ENCODE measurements at regions not wholly inside any gene's neighbourhood (a gene's known extent, or its start where the extent isn't known, plus 50 kb on each side); places are given as distances from the start of the nearest gene placed in this dataset.

- Histone ChIP-seq H3K4me1 (no peaks in the 10 kb centered on the region), H3K9me3 (no peaks in the 10 kb centered on the region), H3K27me3 (no peaks in the 10 kb centered on the region), H3K36me3 (no peaks in the 10 kb centered on the region), H3K27ac (no peak overlapping the region), H3K4me3 (no peak overlapping the region)
- intact Hi-C loops (cut with DNase I), result no loop called here
- ATAC-seq (no peak), DNase-seq (no peak)
- TF ChIP-seq CTCF (IDR thresholded peaks at IDR 0.05), result no peak
Observed at GRCh38 chr2:136531731-136532130, 233.6 kb upstream of the THSD7B start.

GRCh38 chr2:136530146-136530545, 235.2 kb upstream of the THSD7B start:
- DNase-seq (no peak), ATAC-seq (no peak)
- no peak for TF ChIP-seq CTCF (IDR thresholded peaks at IDR 0.05)
- no peaks in the 10 kb centered on the region for H3K9me3 ChIP-seq
- no peaks in the 10 kb centered on the region for H3K27me3 ChIP-seq
- H3K4me3 ChIP-seq, result no peak overlapping the region
- no peak overlapping the region for H3K27ac ChIP-seq
- intact Hi-C loops (cut with DNase I), result no loop called here
- no peaks in the 10 kb centered on the region for H3K36me3 ChIP-seq
- no peaks in the 10 kb centered on the region for H3K4me1 ChIP-seq

- H3K9me3 ChIP-seq, result no peaks in the 10 kb centered on the region
- no peaks in the 10 kb centered on the region for H3K4me1 ChIP-seq
- H3K4me3 ChIP-seq, result no peak overlapping the region
- intact Hi-C loops (cut with DNase I), result no loop called here
- H3K36me3 ChIP-seq, result no peaks in the 10 kb centered on the region
- no peaks in the 10 kb centered on the region for H3K27me3 ChIP-seq
- H3K27ac ChIP-seq, result no peak overlapping the region
- no peak for DNase-seq
- no peak for TF ChIP-seq CTCF (IDR thresholded peaks at IDR 0.05)
- no peak for ATAC-seq
Observed at GRCh38 chr2:136527560-136527959, 237.8 kb upstream of the THSD7B start.

- no peak for DNase-seq
- no peaks in the 10 kb centered on the region for H3K27me3 ChIP-seq
- TF ChIP-seq CTCF (IDR thresholded peaks at IDR 0.05), result no peak
- no peak overlapping the region for H3K27ac ChIP-seq
- H3K9me3 ChIP-seq, result no peaks in the 10 kb centered on the region
- no peaks in the 10 kb centered on the region for H3K4me1 ChIP-seq
- H3K4me3 ChIP-seq, result no peak overlapping the region
- no peaks in the 10 kb centered on the region for H3K36me3 ChIP-seq
- intact Hi-C loops (cut with DNase I), result no loop called here
- ATAC-seq, result no peak
Observed at GRCh38 chr2:136522724-136523123, 242.6 kb upstream of the THSD7B start.

- no peaks in the 10 kb centered on the region for H3K4me1 ChIP-seq
- no peaks in the 10 kb centered on the region for H3K27me3 ChIP-seq
- TF ChIP-seq CTCF (IDR thresholded peaks at IDR 0.05), result no peak
- no peak overlapping the region for H3K27ac ChIP-seq
- no peak for ATAC-seq
- no peak for DNase-seq
- H3K36me3 ChIP-seq, result no peaks in the 10 kb centered on the region
- intact Hi-C loops (cut with DNase I), result no loop called here
- no peaks in the 10 kb centered on the region for H3K9me3 ChIP-seq
- H3K4me3 ChIP-seq, result no peak overlapping the region
Observed at GRCh38 chr2:136517716-136518115, 247.6 kb upstream of the THSD7B start.

- DNase-seq, result no peak
- Histone ChIP-seq H3K4me1 (no peaks in the 10 kb centered on the region), H3K36me3 (no peaks in the 10 kb centered on the region), H3K9me3 (no peaks in the 10 kb centered on the region), H3K4me3 (no peak overlapping the region), H3K27ac (no peak overlapping the region), H3K27me3 (no peaks in the 10 kb centered on the region)
- intact Hi-C loops (cut with DNase I), result no loop called here
- no peak for TF ChIP-seq CTCF (IDR thresholded peaks at IDR 0.05)
- ATAC-seq, result no peak
Observed at GRCh38 chr2:136510244-136510643, 255.1 kb upstream of the THSD7B start.
